Nephron progenitor cell (in vitro differentiated cells): ENCODE measurements at regions not wholly inside any gene's neighbourhood (a gene's known extent, or its start where the extent isn't known, plus 50 kb on each side); places are given as distances from the start of the nearest gene placed in this dataset.

Experiments used
- DNase-seq: peaks from one replicate; pipeline ENCODE4 v3.0.0; 2021
- H3K27ac Mint-ChIP-seq: 2 replicates; pipeline ENCODE4 v1.8.0; 2021; ENCODE audit warnings: mild to moderate bottlenecking, moderate library complexity, mixed read lengths
- H3K27me3 Mint-ChIP-seq: 2 replicates; pipeline ENCODE4 v1.8.0; 2021; ENCODE audit warnings: mild to moderate bottlenecking, low read depth, mixed read lengths; ENCODE audit not compliant: poor library complexity
- H3K36me3 Mint-ChIP-seq: 2 replicates; pipeline ENCODE4 v1.8.0; 2021; ENCODE audit warnings: low read depth, mixed read lengths
- H3K4me1 Mint-ChIP-seq: 2 replicates; pipeline ENCODE4 v1.8.0; 2021; ENCODE audit warnings: mixed read lengths
- H3K4me3 Mint-ChIP-seq: 2 replicates; pipeline ENCODE4 v1.8.0; 2021; ENCODE audit warnings: mild to moderate bottlenecking, moderate library complexity, mixed read lengths
- H3K9me3 Mint-ChIP-seq: 2 replicates; pipeline ENCODE4 v1.8.0; 2021; ENCODE audit warnings: mild to moderate bottlenecking, moderate library complexity, mixed read lengths
- CTCF ChIP-seq: fragments of 200-600 bp; sonication (generic); IDR thresholded peaks from 2 replicates; pipeline ENCODE4 v1.5.0; 2021; ENCODE audit warnings: antibody characterized with exemption

GRCh38 chr4:154928640-154929257 is 147.7 kb downstream of the RBM46 start:
- peaks cover 21% of the 10 kb centered on the region for H3K9me3 Mint-ChIP-seq
- H3K36me3 Mint-ChIP-seq: no peaks in the 10 kb centered on the region
- TF ChIP-seq CTCF: peak; percentile 34
- no peaks in the 10 kb centered on the region for H3K27me3 Mint-ChIP-seq
- no peak overlapping the region for H3K4me3 Mint-ChIP-seq
- H3K27ac Mint-ChIP-seq: no peak overlapping the region
- DNase-seq: no peak
- no peaks in the 10 kb centered on the region for H3K4me1 Mint-ChIP-seq

GRCh38 chr4:154936873-154937272 is 155.8 kb downstream of the RBM46 start:
- DNase-seq: no peak
- Mint-ChIP-seq H3K4me3 (no peak overlapping the region), H3K27me3 (no peaks in the 10 kb centered on the region), H3K4me1 (no peaks in the 10 kb centered on the region), H3K9me3 (peaks cover 32% of the 10 kb centered on the region), H3K36me3 (no peaks in the 10 kb centered on the region), H3K27ac (no peak overlapping the region)
- TF ChIP-seq CTCF: no peak

- TF ChIP-seq CTCF: no peak
- H3K27me3 Mint-ChIP-seq: no peaks in the 10 kb centered on the region
- no peaks in the 10 kb centered on the region for H3K4me1 Mint-ChIP-seq
- DNase-seq: no peak
- peaks cover 11% of the 10 kb centered on the region for H3K9me3 Mint-ChIP-seq
- H3K36me3 Mint-ChIP-seq: no peaks in the 10 kb centered on the region
- H3K27ac Mint-ChIP-seq: no peak overlapping the region
- no peak overlapping the region for H3K4me3 Mint-ChIP-seq
Measured at GRCh38 chr4:154939851-154940250, 158.8 kb downstream of the RBM46 start.

GRCh38 chr4:154942176-154942575 is 161.1 kb downstream of the RBM46 start:
- TF ChIP-seq CTCF: no peak
- Mint-ChIP-seq H3K4me1 (no peaks in the 10 kb centered on the region), H3K27ac (no peak overlapping the region), H3K27me3 (no peaks in the 10 kb centered on the region), H3K9me3 (no peaks in the 10 kb centered on the region), H3K36me3 (no peaks in the 10 kb centered on the region), H3K4me3 (no peak overlapping the region)
- DNase-seq: no peak

- H3K36me3 Mint-ChIP-seq: no peaks in the 10 kb centered on the region
- H3K27ac Mint-ChIP-seq: no peak overlapping the region
- DNase-seq: no peak
- no peaks in the 10 kb centered on the region for H3K27me3 Mint-ChIP-seq
- no peaks in the 10 kb centered on the region for H3K4me1 Mint-ChIP-seq
- TF ChIP-seq CTCF: no peak
- no peak overlapping the region for H3K4me3 Mint-ChIP-seq
- peaks cover 7% of the 10 kb centered on the region for H3K9me3 Mint-ChIP-seq
Measured at GRCh38 chr4:154944996-154945395, 163.9 kb downstream of the RBM46 start.

GRCh38 chr4:154946113-154946512 is 165.0 kb downstream of the RBM46 start:
- Mint-ChIP-seq H3K9me3 (peaks cover 16% of the 10 kb centered on the region), H3K27me3 (no peaks in the 10 kb centered on the region), H3K4me1 (no peaks in the 10 kb centered on the region), H3K4me3 (no peak overlapping the region), H3K27ac (no peak overlapping the region), H3K36me3 (no peaks in the 10 kb centered on the region)
- TF ChIP-seq CTCF: no peak
- no peak for DNase-seq
